ENCODE measurements at regions not wholly inside any gene's neighbourhood (a gene's known extent, or its start where the extent isn't known, plus 50 kb on each side); places are given as distances from the start of the nearest gene placed in this dataset.

GRCh38 chr5:54367844-54368243, 57.5 kb upstream of the ARL15 start:
- DNase-seq = no peak
- H3K4me1 ChIP-seq = no peaks in the 10 kb centered on the region
- H3K36me3 ChIP-seq = no peaks in the 10 kb centered on the region
- no peaks in the 10 kb centered on the region for H3K9me3 ChIP-seq
- no peak overlapping the region for H3K4me3 ChIP-seq
- whole genome bisulfite sequencing, 2 donors = 79 to 90% methylated on average over 1 of the region's 1 CpG
- TF ChIP-seq CTCF (IDR thresholded peaks at IDR 0.05) (no peak), POLR2A (IDR thresholded peaks at IDR 0.05) (no peak)
- H3K27me3 ChIP-seq = no peaks in the 10 kb centered on the region
- H3K27ac ChIP-seq = no peak overlapping the region
- intact Hi-C loops (cut with DNase I) = no loop called here

- intact Hi-C loops (cut with DNase I) = no loop called here
- no peak for DNase-seq
- TF ChIP-seq CTCF (IDR thresholded peaks at IDR 0.05) = no peak
- TF ChIP-seq POLR2A (IDR thresholded peaks at IDR 0.05) = no peak
- H3K36me3 ChIP-seq = no peaks in the 10 kb centered on the region
- H3K9me3 ChIP-seq = no peaks in the 10 kb centered on the region
- H3K4me1 ChIP-seq = no peaks in the 10 kb centered on the region
- no peak overlapping the region for H3K27ac ChIP-seq
- H3K4me3 ChIP-seq = no peak overlapping the region
- no peaks in the 10 kb centered on the region for H3K27me3 ChIP-seq
These were observed 56.3 kb upstream of the ARL15 start for GRCh38 chr5:54366707-54367106.

- Histone ChIP-seq H3K4me3 (no peak overlapping the region), H3K36me3 (no peaks in the 10 kb centered on the region), H3K4me1 (no peaks in the 10 kb centered on the region), H3K27me3 (no peaks in the 10 kb centered on the region), H3K9me3 (no peaks in the 10 kb centered on the region), H3K27ac (no peak overlapping the region)
- TF ChIP-seq POLR2A (IDR thresholded peaks at IDR 0.05) (no peak), CTCF (IDR thresholded peaks at IDR 0.05) (no peak)
- intact Hi-C loops (cut with DNase I) = no loop called here
- DNase-seq = no peak
These were observed 53.3 kb upstream of the ARL15 start for GRCh38 chr5:54363669-54364068.

- Histone ChIP-seq H3K27me3 (no peaks in the 10 kb centered on the region), H3K36me3 (no peaks in the 10 kb centered on the region), H3K27ac (no peak overlapping the region), H3K4me3 (no peak overlapping the region), H3K9me3 (no peaks in the 10 kb centered on the region), H3K4me1 (no peaks in the 10 kb centered on the region)
- TF ChIP-seq CTCF (IDR thresholded peaks at IDR 0.05) = no peak
- TF ChIP-seq POLR2A (IDR thresholded peaks at IDR 0.05) = no peak
- no peak for DNase-seq
- intact Hi-C loops (cut with DNase I) = no loop called here
These were observed 52.7 kb upstream of the ARL15 start for GRCh38 chr5:54362992-54363625.

- Histone ChIP-seq H3K27me3 (no peaks in the 10 kb centered on the region), H3K36me3 (no peaks in the 10 kb centered on the region), H3K4me3 (no peak overlapping the region), H3K4me1 (no peaks in the 10 kb centered on the region), H3K27ac (no peak overlapping the region), H3K9me3 (no peaks in the 10 kb centered on the region)
- no peak for DNase-seq
- intact Hi-C loops (cut with DNase I) = no loop called here
- 24 to 57% methylated on average over 2 of the region's 2 CpGs for whole genome bisulfite sequencing, 2 donors
- no peak for TF ChIP-seq POLR2A (IDR thresholded peaks at IDR 0.05)
- TF ChIP-seq CTCF (IDR thresholded peaks at IDR 0.05) = no peak
These were observed 52.1 kb upstream of the ARL15 start for GRCh38 chr5:54362434-54362833.

Data from esophagus squamous epithelium (tissue), 5 donors.